ENCODE measurements at regions not wholly inside any gene's neighbourhood (a gene's known extent, or its start where the extent isn't known, plus 50 kb on each side); places are given as distances from the start of the nearest gene placed in this dataset.

DNA sequence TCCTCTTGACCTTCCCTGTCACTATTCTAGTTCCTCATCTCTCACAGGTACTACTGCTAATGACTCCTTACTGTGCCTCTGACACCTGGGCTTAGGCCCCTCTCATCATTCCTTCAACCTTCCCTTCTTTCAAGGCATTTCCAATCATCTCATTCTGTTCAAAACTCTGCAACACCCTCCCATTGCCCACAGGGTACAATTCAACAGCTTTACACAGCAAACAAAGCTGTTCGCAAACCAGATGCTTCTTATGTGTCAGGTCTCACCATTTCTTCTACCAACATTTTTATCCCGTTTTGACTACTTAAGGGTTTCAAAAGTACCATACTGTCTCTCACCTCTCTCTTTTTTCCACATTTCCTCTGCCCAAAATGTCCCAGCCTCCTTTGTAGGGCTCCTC is 84.4 kb upstream of the ID4 start:
- no peak for DNase-seq (ENCODE audit: low spot score)

GRCh38 chr6:19753826-19754225 is 83.3 kb upstream of the ID4 start:
- no peak for DNase-seq (ENCODE audit: low spot score)

DNA sequence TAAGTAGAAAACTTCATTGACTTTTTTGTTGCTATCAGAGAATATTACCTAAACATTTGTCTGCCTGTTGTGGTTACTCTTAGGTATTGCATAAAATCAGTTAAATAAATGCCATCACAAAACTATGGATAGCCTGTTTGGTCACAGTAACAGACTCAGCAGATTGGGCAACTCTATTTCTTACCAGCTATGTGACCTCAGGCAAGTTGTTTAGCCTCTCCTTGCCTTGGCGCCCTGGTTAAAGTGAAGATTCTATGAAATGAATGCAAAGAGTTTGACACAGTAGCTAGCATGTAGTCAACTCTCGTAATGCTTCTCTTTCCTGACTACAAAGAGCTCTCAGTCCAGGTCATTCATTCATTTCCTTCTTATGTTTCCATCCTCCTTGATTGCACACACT is 82.5 kb upstream of the ID4 start:
- DNase-seq (ENCODE audit: low spot score), result no peak

DNA sequence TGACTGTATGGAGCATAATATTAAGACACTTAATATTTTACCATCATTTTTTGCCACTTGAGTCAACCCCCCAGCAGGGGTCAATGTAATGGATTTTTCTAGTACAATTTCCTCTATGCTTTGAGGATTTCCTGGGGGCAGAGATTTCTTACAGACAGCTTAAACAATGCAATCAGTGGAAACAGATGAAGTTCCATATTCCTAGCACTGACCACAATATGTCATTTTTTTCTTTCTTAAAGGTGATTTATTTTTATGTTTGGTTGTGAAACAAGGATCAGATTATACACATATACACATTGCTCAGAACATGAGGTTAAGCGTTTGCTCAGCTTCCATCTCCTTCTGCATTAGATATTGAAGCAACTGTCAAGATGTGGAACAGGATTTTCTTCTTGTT is 82.0 kb upstream of the ID4 start:
- DNase-seq (ENCODE audit: low spot score), result no peak

- DNase-seq (ENCODE audit: low spot score), result no peak
These were observed 80.1 kb upstream of the ID4 start for GRCh38 chr6:19757036-19757435.

DNA sequence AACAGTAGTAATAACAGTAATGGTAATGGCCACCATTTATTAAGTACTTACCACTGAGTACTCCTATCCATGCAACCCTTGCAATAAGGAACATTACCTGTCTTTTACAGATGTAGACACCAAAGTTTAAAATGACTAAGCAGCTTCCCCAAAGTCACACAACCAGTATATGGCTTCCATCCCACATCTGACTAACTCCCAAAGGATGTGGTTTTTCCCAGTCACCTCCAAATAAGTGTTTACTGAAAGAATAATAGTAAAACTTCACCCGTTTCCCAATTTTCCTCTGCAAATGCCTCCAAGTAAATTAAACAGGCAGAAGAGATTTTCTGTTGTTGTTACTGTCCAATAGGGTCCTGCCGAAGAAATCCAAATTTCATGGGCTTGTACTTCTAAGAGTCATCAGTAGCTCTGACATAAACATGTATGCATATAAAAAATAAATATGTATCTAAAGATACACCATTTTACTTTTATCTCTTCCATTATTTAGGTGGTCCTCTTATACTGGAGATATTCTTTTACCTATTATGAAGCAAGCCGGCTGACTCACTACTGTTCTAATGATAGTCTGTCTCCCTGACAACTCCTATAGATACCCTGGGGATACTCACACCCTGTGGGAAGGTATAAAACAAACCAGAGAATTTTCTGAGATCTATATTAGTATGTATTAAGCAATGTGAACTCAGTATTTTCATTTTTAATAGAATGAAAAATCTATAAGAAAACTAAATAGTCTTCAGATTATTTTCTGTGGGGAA is 77.9 kb upstream of the ID4 start:
- no peak for DNase-seq (ENCODE audit: low spot score)

DNA sequence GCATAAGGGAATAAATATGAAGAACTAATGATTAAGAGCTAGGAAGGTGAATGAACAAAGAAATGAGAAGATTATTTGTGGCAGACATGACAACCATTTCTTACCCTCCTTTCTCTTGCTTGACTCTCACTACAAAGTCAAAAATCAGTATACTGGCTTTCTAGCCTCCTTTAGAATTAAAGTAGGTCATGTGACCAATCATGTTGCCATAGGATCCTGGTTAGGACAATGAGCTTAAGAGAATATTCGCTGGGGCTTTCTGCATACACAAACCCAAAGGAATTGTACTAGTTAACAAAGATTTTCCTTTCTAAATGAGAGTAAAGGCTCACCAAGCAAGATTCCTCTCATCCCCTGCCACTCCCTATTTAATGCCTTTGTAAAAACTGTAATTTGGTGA is 76.0 kb upstream of the ID4 start:
- no peak for DNase-seq (ENCODE audit: low spot score)

DNA sequence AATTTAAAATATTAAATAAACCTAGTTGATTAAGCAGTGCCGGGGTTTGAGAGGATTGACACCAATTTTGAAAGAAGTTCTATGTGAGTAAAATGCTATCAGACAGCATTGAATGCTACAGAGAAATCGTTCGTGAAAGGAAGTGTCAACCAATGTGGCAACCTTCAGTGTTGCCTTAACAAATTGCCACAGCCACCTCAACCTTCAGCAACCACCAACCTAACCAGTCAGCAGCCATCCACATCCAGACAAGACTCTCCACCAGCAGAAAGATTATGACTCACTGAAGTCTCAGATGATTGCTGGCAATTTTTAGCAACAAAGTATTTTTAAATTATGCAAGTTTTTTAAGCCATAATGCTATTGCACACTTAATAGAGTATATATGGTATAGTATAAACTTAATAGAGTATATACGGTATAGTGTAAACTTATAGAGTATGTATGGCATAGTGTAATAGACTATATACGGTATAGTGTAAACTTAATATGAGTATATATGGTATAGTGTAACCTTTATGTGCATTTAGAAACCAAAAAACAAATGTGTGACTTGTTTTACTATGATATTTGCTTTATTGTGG is 65.3 kb upstream of the ID4 start:
- DNase-seq (ENCODE audit: low spot score), result no peak

DNA sequence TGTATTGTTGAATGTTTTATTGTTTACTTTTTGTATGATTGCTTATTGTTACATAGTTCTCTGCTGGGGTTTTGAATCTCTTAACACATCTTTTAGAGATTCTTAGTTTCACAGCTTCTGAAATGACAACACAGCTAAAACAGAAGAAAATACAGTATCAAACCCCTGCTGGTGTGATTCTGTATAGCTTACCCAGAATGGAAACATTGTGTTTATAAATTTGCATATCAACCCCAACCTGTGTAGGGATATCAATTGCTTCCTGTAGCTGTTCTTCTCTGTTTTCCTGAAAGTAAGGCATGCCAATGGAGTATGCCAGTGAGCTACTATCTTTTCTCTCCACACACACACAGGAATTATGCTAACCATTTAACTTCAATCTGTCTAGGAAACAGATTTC is 64.3 kb upstream of the ID4 start:
- DNase-seq (ENCODE audit: low spot score), result no peak

GRCh38 chr6:19781269-19781668 is 55.9 kb upstream of the ID4 start:
- no peak for DNase-seq (ENCODE audit: low spot score)

DNA sequence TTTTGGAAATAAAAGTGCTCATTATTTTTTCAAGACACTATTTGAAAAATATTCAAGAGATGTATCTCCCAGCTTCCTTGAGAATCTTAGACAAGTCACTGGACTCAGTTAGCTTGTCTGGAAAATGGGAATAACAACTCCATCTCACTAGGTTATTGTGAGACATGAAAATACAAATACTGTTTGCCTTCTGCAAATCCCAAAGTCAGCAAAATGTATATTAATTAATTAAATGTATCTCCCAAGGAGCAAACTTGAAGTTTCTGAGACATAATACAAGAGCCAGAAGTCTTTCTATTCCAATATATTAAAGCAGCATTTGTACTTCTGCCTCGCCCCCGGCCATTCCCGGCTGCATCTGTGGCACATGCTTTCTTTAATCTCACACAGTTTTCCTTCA is 54.6 kb upstream of the ID4 start:
- DNase-seq (ENCODE audit: low spot score), result no peak
